Vagina (tissue), 2 donors: ENCODE measurements at regions not wholly inside any gene's neighbourhood (a gene's known extent, or its start where the extent isn't known, plus 50 kb on each side); places are given as distances from the start of the nearest gene placed in this dataset.

Experiments
- CTCF ChIP-seq, 3 experiments: fragments of 450-650 bp in 2 of 3; fragments of 200-600 bp in 1 of 3; sonication (generic) in 1 of 3; IDR thresholded peaks; one replicate each; pipeline ENCODE4 v1.5.1; 2017 to 2019; ENCODE audit warnings: antibody characterized with exemption in 3 of 3, mild to moderate bottlenecking in 2 of 3, moderate library complexity in 2 of 3
- POLR2A ChIP-seq, 2 donors: fragments of 450-650 bp; IDR thresholded peaks; one replicate each; pipeline ENCODE4 v1.6.1; 2017; ENCODE audit warnings: antibody characterized with exemption in 2 of 2, mild to moderate bottlenecking in 2 of 2, moderate library complexity in 2 of 2
- POLR2AphosphoS5 ChIP-seq, 2 donors: sonication (generic); formaldehyde crosslinking; IDR thresholded peaks; one replicate each; pipeline ENCODE4 v1.9.0; 2017; ENCODE audit warnings: antibody characterized with exemption in 2 of 2, mild to moderate bottlenecking in 2 of 2, low read depth in 1 of 2; ENCODE audit not compliant: insufficient read depth in 1 of 2

- TF ChIP-seq CTCF (IDR thresholded peaks at IDR 0.05) (no peak), POLR2A (IDR thresholded peaks at IDR 0.05) (no peak), POLR2AphosphoS5 (IDR thresholded peaks at IDR 0.05; ENCODE audit: insufficient read depth in 1 of 2, low read depth in 1 of 2) (no peak)
These were observed 380.9 kb downstream of the ETS1 start for GRCh38 chr11:128206461-128206860.
